ENCODE measurements at regions not wholly inside any gene's neighbourhood (a gene's known extent, or its start where the extent isn't known, plus 50 kb on each side); places are given as distances from the start of the nearest gene placed in this dataset.
"Not testable (repeated sequence)": the region's sequence is repeated elsewhere in the genome, so short reads cannot be mapped to it uniquely, and the experiment has no call there.

- in situ Hi-C loops (cut with MboI; ENCODE audit: low sequenced_read_pairs), result no loop called here
These were observed 93.1 kb upstream of the RBPJ start for GRCh38 chr4:26227601-26228229.

GRCh38 chr4:26228883-26229282 is 91.9 kb upstream of the RBPJ start:
- in situ Hi-C loops (cut with MboI; ENCODE audit: low sequenced_read_pairs), result no loop called here

GRCh38 chr4:26229974-26230373 is 90.8 kb upstream of the RBPJ start:
- in situ Hi-C loops (cut with MboI; ENCODE audit: low sequenced_read_pairs), result no loop called here

GRCh38 chr4:26233350-26233749 is 87.5 kb upstream of the RBPJ start:
- in situ Hi-C loops (cut with MboI; ENCODE audit: low sequenced_read_pairs), result no loop called here

- in situ Hi-C loops (cut with MboI; ENCODE audit: low sequenced_read_pairs), result no loop called here
These were observed 85.3 kb upstream of the RBPJ start for GRCh38 chr4:26235500-26235899.

GRCh38 chr4:26237916-26238315 is 82.9 kb upstream of the RBPJ start:
- in situ Hi-C loops (cut with MboI; ENCODE audit: low sequenced_read_pairs), result no loop called here

GRCh38 chr4:26238426-26238777 is 82.4 kb upstream of the RBPJ start:
- in situ Hi-C loops (cut with MboI; ENCODE audit: low sequenced_read_pairs), result no loop called here

- in situ Hi-C loops (cut with MboI; ENCODE audit: low sequenced_read_pairs), result no loop called here
These were observed 81.8 kb upstream of the RBPJ start for GRCh38 chr4:26238778-26239679.

GRCh38 chr4:26239801-26240200 is 81.0 kb upstream of the RBPJ start:
- in situ Hi-C loops (cut with MboI; ENCODE audit: low sequenced_read_pairs), result no loop called here

GRCh38 chr4:26241179-26241578 is 79.6 kb upstream of the RBPJ start:
- in situ Hi-C loops (cut with MboI; ENCODE audit: low sequenced_read_pairs), result no loop called here

GRCh38 chr4:26242451-26242850 is 78.4 kb upstream of the RBPJ start:
- in situ Hi-C loops (cut with MboI; ENCODE audit: low sequenced_read_pairs), result no loop called here

GRCh38 chr4:26244138-26244537 is 76.7 kb upstream of the RBPJ start:
- in situ Hi-C loops (cut with MboI; ENCODE audit: low sequenced_read_pairs), result not testable (repeated sequence)

- in situ Hi-C loops (cut with MboI; ENCODE audit: low sequenced_read_pairs), result no loop called here
These were observed 72.2 kb upstream of the RBPJ start for GRCh38 chr4:26248647-26249046.

- in situ Hi-C loops (cut with MboI; ENCODE audit: low sequenced_read_pairs), result no loop called here
These were observed 68.3 kb upstream of the RBPJ start for GRCh38 chr4:26252349-26253025.

- in situ Hi-C loops (cut with MboI; ENCODE audit: low sequenced_read_pairs), result no loop called here
These were observed 66.8 kb upstream of the RBPJ start for GRCh38 chr4:26253968-26254367.

GRCh38 chr4:26255989-26256388 is 64.8 kb upstream of the RBPJ start:
- in situ Hi-C loops (cut with MboI; ENCODE audit: low sequenced_read_pairs), result no loop called here

- in situ Hi-C loops (cut with MboI; ENCODE audit: low sequenced_read_pairs), result not testable (repeated sequence)
These were observed 63.4 kb upstream of the RBPJ start for GRCh38 chr4:26257444-26257843.

- in situ Hi-C loops (cut with MboI; ENCODE audit: low sequenced_read_pairs), result no loop called here
These were observed 63.0 kb upstream of the RBPJ start for GRCh38 chr4:26257850-26258249.

GRCh38 chr4:26260571-26260970 is 60.2 kb upstream of the RBPJ start:
- in situ Hi-C loops (cut with MboI; ENCODE audit: low sequenced_read_pairs), result no loop called here

GRCh38 chr4:26261405-26261804 is 59.4 kb upstream of the RBPJ start:
- in situ Hi-C loops (cut with MboI; ENCODE audit: low sequenced_read_pairs), result no loop called here

- in situ Hi-C loops (cut with MboI; ENCODE audit: low sequenced_read_pairs), result no loop called here
These were observed 57.6 kb upstream of the RBPJ start for GRCh38 chr4:26263165-26263564.

- in situ Hi-C loops (cut with MboI; ENCODE audit: low sequenced_read_pairs), result no loop called here
These were observed 56.7 kb upstream of the RBPJ start for GRCh38 chr4:26264109-26264508.

All from HL-60/S4 treated with phorbol 12-myristate 13-acetate at 8.2 ng/mL for 4 days and 3 days (cell line).